HL-60 (cell line): ENCODE measurements at regions not wholly inside any gene's neighbourhood (a gene's known extent, or its start where the extent isn't known, plus 50 kb on each side); places are given as distances from the start of the nearest gene placed in this dataset.

ENCODE experiments used
- DNase-seq, 2 experiments: peaks; one replicate each; pipeline ENCODE4 v3.0.0-alpha.2; 2010 to 2020; ENCODE audit warnings: low read depth in 1 of 2, low spot score in 1 of 2
- H3K27ac ChIP-seq: fragments of 250-450 bp; sonication (Bioruptor Pico); replicated peaks from 2 replicates; pipeline ENCODE4 v1.5.1; 2020; ENCODE audit warnings: mild to moderate bottlenecking, moderate library complexity
- H3K27me3 ChIP-seq: fragments of 250-450 bp; sonication (Bioruptor Pico); 2 replicates; pipeline ENCODE4 v1.5.1; 2021; ENCODE audit warnings: mild to moderate bottlenecking, moderate library complexity; ENCODE audit not compliant: insufficient read depth, poor library complexity, severe bottlenecking
- H3K4me3 ChIP-seq: replicated peaks from 2 replicates; pipeline ENCODE4 v1.5.1; 2011; ENCODE audit warnings: mild to moderate bottlenecking, control low read depth, low read length; ENCODE audit not compliant: insufficient read depth
- CTCF ChIP-seq: IDR thresholded peaks from one replicate; pipeline ENCODE4 v1.5.1; 2011; ENCODE audit warnings: low read length, control low read depth, inconsistent platforms; ENCODE audit not compliant: insufficient read depth
- GABPA ChIP-seq: IDR thresholded peaks from 2 replicates; pipeline ENCODE4 v1.6.1; 2012; ENCODE audit warnings: low read depth
- POLR2AphosphoS5 ChIP-seq: IDR thresholded peaks from 2 replicates; pipeline ENCODE4 v1.6.1; 2012; ENCODE audit warnings: low read depth
- REST ChIP-seq: IDR thresholded peaks from 2 replicates; pipeline ENCODE4 v1.6.1; 2012; ENCODE audit warnings: low read depth; ENCODE audit not compliant: insufficient replicate concordance
- SPI1 ChIP-seq: IDR thresholded peaks from 2 replicates; pipeline ENCODE4 v1.6.1; 2012; ENCODE audit warnings: low read depth, mild to moderate bottlenecking, borderline replicate concordance

- DNase-seq, result no peak
Measured at GRCh38 chr3:36248374-36248773, 131.9 kb upstream of the STAC start.

GRCh38 chr3:36250191-36250590 lies 130.1 kb upstream of the STAC start:
- TF ChIP-seq REST, result no peak
- no peak for TF ChIP-seq POLR2AphosphoS5
- no peak for TF ChIP-seq GABPA
- no peak for TF ChIP-seq CTCF
- no peak for TF ChIP-seq SPI1
- H3K27ac ChIP-seq, result no peak overlapping the region
- no peaks in the 10 kb centered on the region for H3K27me3 ChIP-seq
- no peak overlapping the region for H3K4me3 ChIP-seq
- no peak for DNase-seq

More at GRCh38 chr3:36248374-36248773, 131.9 kb upstream of the STAC start:
- H3K27ac ChIP-seq, result no peak overlapping the region
- TF ChIP-seq GABPA (no peak), SPI1 (no peak), REST (no peak), CTCF (no peak), POLR2AphosphoS5 (no peak)
- H3K27me3 ChIP-seq, result no peaks in the 10 kb centered on the region
- H3K4me3 ChIP-seq, result no peak overlapping the region

GRCh38 chr3:36257158-36257852 lies 123.0 kb upstream of the STAC start:
- no peak for TF ChIP-seq GABPA
- TF ChIP-seq CTCF, result no peak
- no peak for TF ChIP-seq POLR2AphosphoS5
- TF ChIP-seq REST, result no peak
- no peak for TF ChIP-seq SPI1
- no peak overlapping the region for H3K27ac ChIP-seq
- no peak for DNase-seq
- no peaks in the 10 kb centered on the region for H3K27me3 ChIP-seq
- no peak overlapping the region for H3K4me3 ChIP-seq
